Right lobe of liver (tissue), 4 donors: ENCODE measurements at regions not wholly inside any gene's neighbourhood (a gene's known extent, or its start where the extent isn't known, plus 50 kb on each side); places are given as distances from the start of the nearest gene placed in this dataset.

ENCODE experiments used
- CTCF ChIP-seq, 4 donors: fragments of 200-600 bp in 3 of 4; fragments of 450-650 bp in 1 of 4; IDR thresholded peaks; one replicate each; pipeline versions ENCODE4 v1.5.1 to v1.8.0; 2016 to 2022; ENCODE audit warnings: antibody characterized with exemption in 4 of 4, mild to moderate bottlenecking in 2 of 4
- POLR2A ChIP-seq: fragments of 450-650 bp; IDR thresholded peaks from one replicate; pipeline ENCODE4 v1.6.1; 2017; ENCODE audit warnings: antibody characterized with exemption, mild to moderate bottlenecking
- donor health status: DM: no; HTN: no; CAD: no.
- donor health status: DM: no; HTN: no; CAD: no.
- donor health status: DM: no; HTN: yes; CAD: no.

- TF ChIP-seq CTCF (IDR thresholded peaks at IDR 0.05) = no peak
- TF ChIP-seq POLR2A = no peak
Observed at GRCh38 chr2:177127821-177128220, 84.8 kb upstream of the HNRNPA3 start.
